Fibroblast of pulmonary artery (primary cell): ENCODE measurements at regions not wholly inside any gene's neighbourhood (a gene's known extent, or its start where the extent isn't known, plus 50 kb on each side); places are given as distances from the start of the nearest gene placed in this dataset.

Source experiments
- DNase-seq: peaks from one replicate; pipeline ENCODE4 v3.0.0-alpha.2; 2010; ENCODE audit warnings: low read depth
- H3K4me3 ChIP-seq: replicated peaks from 2 replicates; pipeline ENCODE4 v1.5.1; 2011; ENCODE audit warnings: low read depth, mild to moderate bottlenecking, control low read depth, low read length, moderate library complexity
- TF ChIP-seq, protein P1 (sequence below): IDR thresholded peaks from 2 replicates; pipeline ENCODE4 v1.5.1; 2011; ENCODE audit warnings: mild to moderate bottlenecking, control low read depth, low read length, inconsistent platforms; ENCODE audit errors: missing control alignments

DNA sequence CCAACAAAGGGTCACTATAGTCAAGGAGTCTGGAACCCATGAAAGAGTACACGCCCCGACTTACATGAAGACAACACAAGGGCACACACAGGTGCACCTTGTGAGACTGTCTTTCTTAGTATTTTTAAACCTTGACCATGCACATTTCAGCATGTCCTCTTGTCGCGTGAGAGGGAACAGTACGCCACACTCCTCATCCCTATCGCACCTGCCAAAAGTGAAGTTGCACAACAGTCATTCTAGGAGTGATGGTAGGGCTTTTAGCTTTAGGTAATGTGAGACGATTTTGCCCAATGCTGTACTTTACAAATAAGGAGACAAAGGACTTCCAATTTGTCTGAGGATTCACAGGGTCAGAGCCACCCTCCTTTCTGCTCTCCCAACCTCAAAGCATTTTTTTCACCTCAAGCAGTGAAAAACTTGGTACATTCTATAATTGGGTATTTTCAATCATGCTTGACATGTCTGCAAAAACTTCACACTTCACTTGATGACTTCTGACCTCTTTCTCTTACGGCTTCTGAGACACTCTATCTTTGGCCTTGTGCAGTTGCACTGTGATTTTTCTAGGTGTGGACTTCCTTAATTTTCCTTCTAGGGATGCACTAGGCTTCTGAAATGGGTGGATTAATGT is 173.9 kb upstream of the GRB10 start:
- H3K4me3 ChIP-seq: no peak overlapping the region
- TF ChIP-seq, protein P1, sequence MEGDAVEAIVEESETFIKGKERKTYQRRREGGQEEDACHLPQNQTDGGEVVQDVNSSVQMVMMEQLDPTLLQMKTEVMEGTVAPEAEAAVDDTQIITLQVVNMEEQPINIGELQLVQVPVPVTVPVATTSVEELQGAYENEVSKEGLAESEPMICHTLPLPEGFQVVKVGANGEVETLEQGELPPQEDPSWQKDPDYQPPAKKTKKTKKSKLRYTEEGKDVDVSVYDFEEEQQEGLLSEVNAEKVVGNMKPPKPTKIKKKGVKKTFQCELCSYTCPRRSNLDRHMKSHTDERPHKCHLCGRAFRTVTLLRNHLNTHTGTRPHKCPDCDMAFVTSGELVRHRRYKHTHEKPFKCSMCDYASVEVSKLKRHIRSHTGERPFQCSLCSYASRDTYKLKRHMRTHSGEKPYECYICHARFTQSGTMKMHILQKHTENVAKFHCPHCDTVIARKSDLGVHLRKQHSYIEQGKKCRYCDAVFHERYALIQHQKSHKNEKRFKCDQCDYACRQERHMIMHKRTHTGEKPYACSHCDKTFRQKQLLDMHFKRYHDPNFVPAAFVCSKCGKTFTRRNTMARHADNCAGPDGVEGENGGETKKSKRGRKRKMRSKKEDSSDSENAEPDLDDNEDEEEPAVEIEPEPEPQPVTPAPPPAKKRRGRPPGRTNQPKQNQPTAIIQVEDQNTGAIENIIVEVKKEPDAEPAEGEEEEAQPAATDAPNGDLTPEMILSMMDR: no peak
- DNase-seq: no peak

DNA sequence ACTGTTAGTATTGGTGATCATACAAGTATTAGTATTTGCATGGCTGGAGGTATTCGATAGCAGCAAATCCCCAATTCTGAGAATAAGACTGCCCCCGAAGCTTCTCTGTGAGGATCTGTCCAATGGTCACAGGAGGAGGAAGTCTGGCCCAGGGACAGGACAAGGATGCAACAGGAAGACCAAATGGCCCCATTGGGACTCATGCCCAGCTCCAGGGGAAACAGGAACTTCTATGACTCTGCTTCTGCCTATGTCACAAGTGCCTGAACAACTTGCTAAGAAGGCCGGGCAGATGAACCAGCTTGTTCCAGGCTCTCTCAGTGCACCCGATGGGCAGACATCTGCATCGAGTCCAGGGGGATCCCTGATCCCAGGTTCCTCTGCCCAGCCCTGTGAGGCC is 172.0 kb upstream of the GRB10 start:
- TF ChIP-seq, protein P1: no peak
- peak; percentile 52 for DNase-seq

DNA sequence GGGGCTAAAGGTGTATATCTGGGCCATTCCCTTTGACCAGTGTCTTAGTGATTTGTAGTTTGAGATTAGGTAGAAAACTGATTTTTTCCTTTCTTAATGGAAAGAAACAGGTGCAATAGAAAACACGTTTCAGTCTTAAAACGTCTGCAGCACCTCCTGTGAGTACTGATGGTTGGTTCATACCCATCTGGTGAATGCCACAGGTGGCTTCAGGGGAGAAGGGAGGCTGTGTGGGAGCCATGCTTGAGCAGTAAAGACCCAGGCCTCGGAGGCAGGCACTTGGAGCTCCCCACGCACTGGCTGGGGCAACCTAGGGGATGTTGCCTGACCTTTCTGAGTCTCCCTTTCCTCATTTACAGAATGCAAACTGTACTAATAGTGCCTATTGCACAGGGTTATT is 171.5 kb upstream of the GRB10 start:
- no peak overlapping the region for H3K4me3 ChIP-seq
- DNase-seq: no peak
- TF ChIP-seq, protein P1: no peak

More for the DNA sequence above, 172.0 kb upstream of the GRB10 start:
- H3K4me3 ChIP-seq: no peak overlapping the region

DNA sequence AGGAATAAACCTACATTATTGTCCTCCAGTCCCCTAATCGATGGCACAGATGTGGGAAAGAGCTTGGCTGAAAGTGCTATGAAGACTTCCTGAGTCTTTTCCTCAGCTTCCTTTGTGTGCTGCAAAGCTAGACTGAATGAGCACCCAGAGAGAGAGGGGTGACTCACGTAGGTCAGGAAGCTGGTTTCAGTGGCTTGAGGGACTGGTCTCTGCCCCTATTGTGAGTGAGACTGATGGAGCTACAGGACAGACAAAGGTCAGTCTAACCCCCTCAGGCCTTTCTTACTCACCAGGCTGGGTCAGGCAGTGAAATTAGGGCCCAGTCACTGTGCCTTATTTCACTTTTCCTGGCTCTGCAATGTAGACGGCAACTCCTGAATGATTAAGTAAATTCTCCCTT is 171.1 kb upstream of the GRB10 start:
- H3K4me3 ChIP-seq: no peak overlapping the region
- TF ChIP-seq, protein P1: no peak
- peak; percentile 68 for DNase-seq

DNA sequence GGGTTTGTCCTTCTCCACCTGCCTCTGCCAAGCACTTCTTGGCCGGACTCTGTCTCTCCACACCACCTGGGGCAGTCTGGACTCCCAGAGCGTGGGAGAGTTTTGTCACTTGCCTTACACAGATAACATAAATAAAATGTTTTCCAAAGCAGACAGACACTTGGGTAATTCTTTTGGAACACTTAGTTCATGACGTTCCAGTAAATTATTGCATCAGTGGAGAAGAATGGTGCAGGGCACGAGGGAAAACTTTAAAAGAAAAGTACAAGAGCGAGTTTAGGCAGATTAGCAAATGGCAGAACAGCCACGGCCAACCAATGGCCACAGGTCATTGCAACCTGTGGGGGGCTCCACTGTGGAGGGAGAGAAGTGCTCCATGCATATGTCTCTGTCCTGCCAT is 170.6 kb upstream of the GRB10 start:
- DNase-seq: peak; percentile 79
- TF ChIP-seq, protein P1: no peak
- no peak overlapping the region for H3K4me3 ChIP-seq

DNA sequence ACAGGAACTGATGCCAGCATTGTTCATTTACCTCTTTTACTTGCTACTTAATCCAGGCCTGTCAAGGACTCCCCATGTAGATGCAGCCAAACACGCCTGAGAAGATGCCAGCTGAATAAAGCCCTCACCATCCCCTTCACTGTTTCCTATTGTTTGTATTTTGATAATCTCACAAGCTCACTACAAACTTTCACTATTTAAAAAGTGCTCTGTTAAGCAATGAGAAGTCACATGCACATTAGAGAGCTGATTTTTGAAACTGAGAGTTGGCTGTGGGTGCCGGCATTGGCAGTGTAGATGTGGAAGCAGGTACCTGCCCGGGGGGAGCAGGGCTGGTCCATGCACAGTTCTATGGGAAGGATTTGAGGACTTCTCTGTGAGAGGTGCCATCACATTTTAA is 169.8 kb upstream of the GRB10 start:
- TF ChIP-seq, protein P1: no peak
- no peak for DNase-seq

DNA sequence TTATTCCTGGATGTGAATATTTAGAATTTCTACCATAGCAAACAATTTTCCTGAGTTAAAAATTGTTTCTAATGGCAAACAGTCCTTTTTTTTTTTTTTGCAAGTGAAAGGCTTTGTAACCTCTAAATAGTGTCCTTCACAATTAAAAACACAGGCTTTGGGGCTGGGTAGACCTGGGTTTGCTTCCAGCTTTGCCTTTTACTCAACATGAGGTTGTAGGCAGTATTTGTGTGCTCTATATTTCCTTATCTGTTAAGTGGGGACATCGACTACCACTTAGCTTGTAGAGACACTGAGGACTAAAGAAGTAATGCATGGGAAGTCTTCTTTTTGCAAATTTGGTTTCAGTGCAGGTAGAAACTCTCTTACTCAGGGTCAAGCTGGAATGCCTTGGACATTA is 169.4 kb upstream of the GRB10 start:
- no peak for DNase-seq
- TF ChIP-seq, protein P1: no peak
- H3K4me3 ChIP-seq: no peak overlapping the region

More for the DNA sequence above, 169.8 kb upstream of the GRB10 start:
- H3K4me3 ChIP-seq: no peak overlapping the region
